Type B pancreatic cell (in vitro differentiated cells): ENCODE measurements at regions not wholly inside any gene's neighbourhood (a gene's known extent, or its start where the extent isn't known, plus 50 kb on each side); places are given as distances from the start of the nearest gene placed in this dataset.

Source experiments
- DNase-seq: peaks from one replicate; pipeline ENCODE4 v3.0.0; 2021; ENCODE audit warnings: mixed read lengths; ENCODE audit not compliant: unreplicated experiment; ENCODE audit errors: extremely low spot score
- H3K27ac Mint-ChIP-seq: 2 replicates; pipeline ENCODE4 v1.8.0; 2021; ENCODE audit warnings: mild to moderate bottlenecking, mixed read lengths
- H3K27me3 Mint-ChIP-seq: 2 replicates; pipeline ENCODE4 v1.8.0; 2021; ENCODE audit warnings: mixed read lengths
- H3K36me3 Mint-ChIP-seq: 2 replicates; pipeline ENCODE4 v1.8.0; 2021; ENCODE audit warnings: mixed read lengths
- H3K4me1 Mint-ChIP-seq: one replicate; pipeline ENCODE4 v1.8.0; 2021; ENCODE audit warnings: mixed read lengths; ENCODE audit not compliant: unreplicated experiment
- H3K4me3 Mint-ChIP-seq: 2 replicates; pipeline ENCODE4 v1.8.0; 2021; ENCODE audit warnings: mild to moderate bottlenecking, mixed read lengths
- H3K9me3 Mint-ChIP-seq: 2 replicates; pipeline ENCODE4 v1.8.0; 2021; ENCODE audit warnings: mixed read lengths
- TF ChIP-seq, protein P1 (sequence below): fragments of 200-600 bp; sonication (generic); conservative IDR thresholded peaks from 2 replicates; pipeline ENCODE4 v1.5.0; 2021; ENCODE audit warnings: antibody characterized with exemption, mild to moderate bottlenecking

DNA sequence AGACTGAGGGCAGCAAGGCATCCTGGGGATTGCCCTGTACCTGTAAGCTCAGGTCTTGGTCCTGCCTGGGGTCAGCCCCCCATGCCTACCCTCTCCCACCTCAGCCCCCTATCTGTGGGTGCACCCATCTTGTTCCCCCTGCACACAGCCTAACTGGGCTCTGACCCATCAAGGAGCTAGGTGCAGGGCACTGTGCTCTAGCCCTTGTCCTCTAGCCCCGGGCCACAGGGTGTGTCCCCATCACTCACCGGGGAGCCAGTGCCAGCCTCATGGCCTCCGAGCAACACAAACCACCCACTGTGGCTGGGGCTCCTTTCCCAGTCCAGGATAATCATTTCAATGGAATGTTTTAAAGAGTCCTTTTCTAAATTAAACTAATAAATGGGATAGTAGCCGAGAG, 293.9 kb upstream of the PLET1 start:
- peaks cover 7% of the 10 kb centered on the region for H3K9me3 Mint-ChIP-seq
- no peak overlapping the region for H3K4me3 Mint-ChIP-seq

DNA sequence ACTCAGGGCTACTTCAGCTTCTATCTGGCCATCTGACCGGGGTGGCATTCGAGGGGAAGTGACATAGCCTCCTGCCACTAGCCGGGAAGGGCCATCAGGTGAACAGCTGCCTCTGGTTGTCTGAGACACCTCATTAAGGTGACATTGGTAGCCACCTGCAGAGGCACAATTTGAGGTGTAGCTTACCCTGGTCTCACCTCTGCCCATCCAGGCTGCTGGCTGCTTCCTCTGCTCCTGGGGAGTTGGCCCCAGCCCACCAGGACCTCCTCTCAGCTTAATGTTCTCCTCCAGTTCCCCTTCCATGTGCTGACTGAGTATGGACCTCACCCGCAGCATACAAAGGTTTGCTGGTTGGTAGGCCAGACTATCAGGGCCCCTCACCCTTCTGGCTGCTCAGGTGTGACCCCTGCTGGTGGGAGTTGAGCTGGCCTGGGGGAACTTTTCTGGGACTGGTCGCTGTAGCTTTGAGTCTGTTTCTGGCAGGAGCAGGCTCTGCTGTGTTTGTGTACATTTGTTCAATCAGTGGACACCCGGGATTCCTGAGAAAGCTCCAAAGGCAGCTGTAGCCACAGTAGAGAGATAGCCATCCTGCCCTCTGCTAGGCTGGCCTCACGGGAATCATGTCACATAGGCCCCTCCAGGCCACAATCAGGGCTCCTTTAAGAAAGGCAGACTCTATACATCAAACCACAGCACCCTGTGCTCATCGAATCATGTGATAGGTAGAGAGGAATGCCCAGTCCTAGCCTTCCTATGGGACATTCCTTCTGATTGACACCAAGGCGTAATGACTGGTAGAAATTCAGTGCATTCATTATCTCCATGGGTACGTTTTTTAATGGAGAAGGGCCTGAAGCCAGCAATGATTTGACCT, 295.1 kb upstream of the PLET1 start:
- H3K4me3 Mint-ChIP-seq: no peak overlapping the region
- TF ChIP-seq, protein P1, sequence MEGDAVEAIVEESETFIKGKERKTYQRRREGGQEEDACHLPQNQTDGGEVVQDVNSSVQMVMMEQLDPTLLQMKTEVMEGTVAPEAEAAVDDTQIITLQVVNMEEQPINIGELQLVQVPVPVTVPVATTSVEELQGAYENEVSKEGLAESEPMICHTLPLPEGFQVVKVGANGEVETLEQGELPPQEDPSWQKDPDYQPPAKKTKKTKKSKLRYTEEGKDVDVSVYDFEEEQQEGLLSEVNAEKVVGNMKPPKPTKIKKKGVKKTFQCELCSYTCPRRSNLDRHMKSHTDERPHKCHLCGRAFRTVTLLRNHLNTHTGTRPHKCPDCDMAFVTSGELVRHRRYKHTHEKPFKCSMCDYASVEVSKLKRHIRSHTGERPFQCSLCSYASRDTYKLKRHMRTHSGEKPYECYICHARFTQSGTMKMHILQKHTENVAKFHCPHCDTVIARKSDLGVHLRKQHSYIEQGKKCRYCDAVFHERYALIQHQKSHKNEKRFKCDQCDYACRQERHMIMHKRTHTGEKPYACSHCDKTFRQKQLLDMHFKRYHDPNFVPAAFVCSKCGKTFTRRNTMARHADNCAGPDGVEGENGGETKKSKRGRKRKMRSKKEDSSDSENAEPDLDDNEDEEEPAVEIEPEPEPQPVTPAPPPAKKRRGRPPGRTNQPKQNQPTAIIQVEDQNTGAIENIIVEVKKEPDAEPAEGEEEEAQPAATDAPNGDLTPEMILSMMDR: peak; percentile 81
- DNase-seq: peak; percentile 74
- H3K36me3 Mint-ChIP-seq: no peaks in the 10 kb centered on the region
- H3K4me1 Mint-ChIP-seq: peaks cover 7% of the 10 kb centered on the region
- peaks cover 7% of the 10 kb centered on the region for H3K9me3 Mint-ChIP-seq
- H3K27me3 Mint-ChIP-seq: peaks cover 12% of the 10 kb centered on the region
- no peak overlapping the region for H3K27ac Mint-ChIP-seq

More for the DNA sequence above, 293.9 kb upstream of the PLET1 start:
- H3K27me3 Mint-ChIP-seq: peaks cover 12% of the 10 kb centered on the region
- peaks cover 7% of the 10 kb centered on the region for H3K4me1 Mint-ChIP-seq
- H3K27ac Mint-ChIP-seq: no peak overlapping the region
- DNase-seq: no peak
- no peaks in the 10 kb centered on the region for H3K36me3 Mint-ChIP-seq
- TF ChIP-seq, protein P1: no peak

DNA sequence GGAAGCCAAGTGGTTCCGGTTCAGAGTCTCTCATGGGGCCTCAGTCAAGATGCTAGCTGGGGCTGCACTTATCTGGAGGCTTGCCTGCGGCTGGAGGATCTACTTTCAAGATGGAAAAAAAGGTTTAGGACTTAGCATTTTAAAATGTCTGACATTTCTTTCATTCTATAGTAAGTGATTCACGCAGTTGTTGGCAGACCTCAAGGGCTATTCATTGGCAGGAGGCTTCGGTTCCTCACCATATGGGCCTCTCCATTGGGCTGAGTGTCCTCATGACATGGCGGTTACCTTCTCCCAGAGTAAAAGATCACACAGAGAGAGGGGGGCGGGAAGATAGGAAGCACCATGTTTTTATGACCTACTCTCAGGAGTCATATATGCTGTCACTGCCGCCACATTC, 298.0 kb upstream of the PLET1 start:
- peaks cover 11% of the 10 kb centered on the region for H3K27me3 Mint-ChIP-seq
- H3K36me3 Mint-ChIP-seq: no peaks in the 10 kb centered on the region
- no peak overlapping the region for H3K27ac Mint-ChIP-seq
- TF ChIP-seq, protein P1: no peak
- peaks cover 5% of the 10 kb centered on the region for H3K4me1 Mint-ChIP-seq
- no peak overlapping the region for H3K4me3 Mint-ChIP-seq
- no peak for DNase-seq
- no peaks in the 10 kb centered on the region for H3K9me3 Mint-ChIP-seq

DNA sequence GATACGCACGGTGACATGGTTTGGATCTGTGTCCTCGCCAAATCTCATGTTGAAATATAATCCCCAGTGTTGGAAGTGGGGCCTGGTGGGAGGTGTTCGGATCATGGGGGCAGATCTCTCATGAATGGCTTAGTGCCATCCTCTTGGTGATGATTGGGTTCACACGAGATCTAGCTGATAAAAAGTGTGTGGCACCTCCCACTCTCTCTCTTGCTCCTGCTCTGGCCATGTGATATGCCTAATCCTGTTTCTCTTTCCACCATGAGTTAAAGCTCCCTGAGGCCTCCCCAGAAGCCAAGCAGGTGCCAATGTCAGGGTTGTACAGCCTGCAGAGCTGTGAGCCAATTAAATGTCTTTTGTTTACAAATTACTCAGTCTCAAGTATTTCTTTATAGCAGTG, 303.1 kb upstream of the PLET1 start:
- TF ChIP-seq, protein P1: no peak
- Mint-ChIP-seq H3K27me3 (peaks cover 13% of the 10 kb centered on the region), H3K4me3 (no peak overlapping the region), H3K36me3 (no peaks in the 10 kb centered on the region), H3K27ac (no peak overlapping the region), H3K9me3 (no peaks in the 10 kb centered on the region), H3K4me1 (peaks cover 6% of the 10 kb centered on the region)
- DNase-seq: no peak

DNA sequence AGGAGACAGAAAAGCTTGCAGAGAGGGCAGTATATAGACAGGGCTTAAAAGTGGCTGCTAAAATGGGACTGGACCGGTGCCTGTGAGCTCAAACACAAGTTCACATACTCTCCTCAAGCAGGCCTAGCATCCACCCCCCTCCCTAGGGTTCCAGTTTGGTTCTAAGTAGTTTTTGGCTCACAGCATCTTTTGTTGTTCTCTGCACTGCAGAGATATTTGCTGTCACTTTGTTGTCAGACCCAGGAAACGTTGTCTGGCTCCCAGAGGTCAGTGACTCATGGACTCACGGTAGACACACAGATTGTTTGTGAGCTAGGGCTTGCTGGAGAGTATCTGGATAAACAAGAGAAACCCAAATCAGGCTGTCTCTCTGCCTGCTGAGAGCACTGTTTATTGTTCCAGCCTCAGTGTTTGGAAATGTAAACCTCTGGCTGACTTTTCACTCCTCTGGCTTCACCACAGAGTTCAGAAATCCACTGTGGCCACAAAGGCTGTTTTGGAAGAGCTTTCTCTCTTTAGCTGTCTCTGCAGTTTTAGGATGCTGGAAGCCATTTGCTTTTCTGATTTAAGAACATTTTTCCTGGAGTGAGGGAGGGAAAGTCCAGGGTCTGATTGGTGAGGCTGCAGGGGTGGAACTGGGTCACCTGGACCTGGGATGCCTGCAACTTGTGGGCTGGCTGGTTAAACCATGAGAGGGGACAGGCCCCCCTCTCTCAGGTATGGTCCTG, 303.7 kb upstream of the PLET1 start:
- H3K27me3 Mint-ChIP-seq: peaks cover 14% of the 10 kb centered on the region
- TF ChIP-seq, protein P1: no peak
- no peak overlapping the region for H3K4me3 Mint-ChIP-seq
- peaks cover 6% of the 10 kb centered on the region for H3K4me1 Mint-ChIP-seq
- DNase-seq: no peak
- H3K36me3 Mint-ChIP-seq: no peaks in the 10 kb centered on the region
- no peaks in the 10 kb centered on the region for H3K9me3 Mint-ChIP-seq
- no peak overlapping the region for H3K27ac Mint-ChIP-seq
